NCI-H82 (cell line): ENCODE measurements at regions not wholly inside any gene's neighbourhood (a gene's known extent, or its start where the extent isn't known, plus 50 kb on each side); places are given as distances from the start of the nearest gene placed in this dataset.
A peak's percentile ranks its signal among the peaks of the same experiment; 100 is the strongest.
"Not testable (repeated sequence)": the region's sequence is repeated elsewhere in the genome, so short reads cannot be mapped to it uniquely, and the experiment has no call there.

Source experiments
- DNase-seq: peaks from one replicate; lab custom pipeline; 2025; lab: John Stamatoyannopoulos, UW

DNA sequence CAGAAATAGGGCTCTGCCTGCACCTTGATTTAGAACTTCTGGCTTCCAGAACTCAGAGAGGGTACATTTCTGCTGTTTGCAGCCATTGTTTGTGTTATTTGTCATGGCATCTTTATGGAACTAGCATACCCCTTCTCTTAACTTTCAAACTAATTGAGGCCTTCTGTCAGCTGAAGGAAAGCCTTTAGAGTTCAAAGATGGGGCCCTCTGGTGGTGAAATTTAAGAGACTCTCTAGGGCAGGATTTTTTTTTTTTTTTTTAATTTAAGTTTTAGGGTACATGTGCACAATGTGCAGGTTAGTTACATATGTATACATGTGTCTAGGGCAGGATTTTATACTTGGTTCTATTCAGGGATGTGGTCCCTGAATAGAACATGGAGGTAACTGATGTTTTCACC is 260.6 kb upstream of the LINC00305 start:
- DNase-seq: peak; percentile 38

DNA sequence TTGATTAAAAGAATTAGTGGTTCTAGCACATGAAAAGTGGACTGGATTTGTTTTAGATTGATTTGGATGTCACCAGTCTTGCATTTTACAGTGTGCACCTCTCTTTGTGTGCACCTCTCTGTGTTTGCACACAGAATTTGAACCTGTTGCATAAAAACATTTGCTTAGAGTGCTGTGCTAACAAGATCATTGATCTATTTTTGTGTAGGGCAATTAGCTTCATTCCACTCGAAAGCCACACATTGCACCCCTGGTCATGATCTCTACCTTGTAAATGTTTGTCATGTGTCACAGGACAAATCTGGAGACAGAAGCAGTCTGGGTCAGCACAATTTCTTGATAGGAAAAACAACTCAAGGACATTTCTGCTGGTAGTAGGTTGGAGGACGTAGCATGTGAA is 258.7 kb upstream of the LINC00305 start:
- DNase-seq: no peak

DNA sequence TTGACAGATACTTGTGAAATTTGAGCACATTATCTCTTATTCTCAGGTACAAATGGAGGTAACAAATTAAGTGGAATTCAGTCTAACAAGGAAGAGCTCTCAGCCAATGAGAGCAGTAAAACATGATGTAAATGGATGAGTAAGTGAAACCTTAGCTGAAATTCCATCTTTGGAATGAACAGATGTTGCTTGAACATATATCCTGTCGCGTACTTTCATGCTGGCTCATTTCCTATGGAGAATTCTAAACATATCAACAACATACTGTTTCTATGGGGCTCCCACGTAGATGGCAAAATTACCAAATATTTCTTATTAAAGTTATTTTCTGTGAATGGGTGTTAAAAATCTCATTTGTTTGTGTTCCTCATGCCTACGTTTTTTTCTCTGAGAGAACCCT is 256.3 kb upstream of the LINC00305 start:
- no peak for DNase-seq

DNA sequence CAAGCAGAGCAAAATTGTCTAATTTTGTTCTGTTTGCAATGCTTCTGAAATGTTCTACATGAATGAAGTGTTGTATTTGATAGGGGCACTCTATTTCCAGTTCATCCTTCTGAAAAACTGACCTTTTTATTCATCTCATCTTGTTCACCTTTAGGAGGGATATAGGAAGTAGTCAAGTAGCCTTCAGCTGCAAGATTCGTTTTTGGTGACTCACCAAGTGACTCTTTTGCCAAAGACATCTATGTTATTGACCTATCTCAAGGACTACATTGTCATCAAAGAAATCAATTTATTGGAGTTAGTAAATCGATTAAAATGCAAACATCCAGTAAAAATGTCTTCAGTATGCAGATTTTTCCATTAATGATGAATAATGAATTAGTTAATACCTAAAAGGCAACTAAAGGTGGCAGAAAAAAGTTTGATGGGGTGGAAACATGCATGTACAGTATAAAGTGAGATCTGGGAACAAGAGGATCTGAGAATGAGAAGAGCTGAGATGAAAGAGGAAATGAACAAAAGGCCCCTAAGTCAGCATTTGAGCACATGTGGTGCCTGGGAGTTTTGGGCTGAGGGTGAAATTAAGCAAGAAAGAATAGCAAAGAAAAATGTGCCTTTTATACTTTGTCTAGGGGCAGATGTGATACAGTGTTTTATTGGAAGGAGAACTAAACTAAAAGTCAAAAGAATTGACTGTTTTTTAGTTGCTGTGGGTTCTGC is 255.1 kb upstream of the LINC00305 start:
- DNase-seq: no peak

DNA sequence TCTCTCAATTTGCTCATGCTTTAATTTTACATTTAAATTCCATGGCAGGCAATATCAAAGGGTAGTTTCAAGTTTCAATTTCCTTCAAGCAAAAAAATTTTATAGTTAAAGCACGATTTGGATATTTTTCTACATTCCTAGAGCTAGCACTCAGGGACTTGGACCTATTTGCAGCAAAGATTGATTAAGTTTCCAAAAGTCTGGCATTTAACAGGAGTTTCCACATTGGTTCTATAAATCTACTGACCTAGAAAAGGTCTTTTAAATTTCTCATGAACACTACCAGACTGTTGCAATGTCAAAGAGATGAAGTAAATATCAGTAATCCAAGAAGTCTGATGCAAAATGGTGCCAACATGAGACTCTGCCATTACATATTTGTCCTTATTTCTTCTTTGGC is 253.7 kb upstream of the LINC00305 start:
- no peak for DNase-seq

DNA sequence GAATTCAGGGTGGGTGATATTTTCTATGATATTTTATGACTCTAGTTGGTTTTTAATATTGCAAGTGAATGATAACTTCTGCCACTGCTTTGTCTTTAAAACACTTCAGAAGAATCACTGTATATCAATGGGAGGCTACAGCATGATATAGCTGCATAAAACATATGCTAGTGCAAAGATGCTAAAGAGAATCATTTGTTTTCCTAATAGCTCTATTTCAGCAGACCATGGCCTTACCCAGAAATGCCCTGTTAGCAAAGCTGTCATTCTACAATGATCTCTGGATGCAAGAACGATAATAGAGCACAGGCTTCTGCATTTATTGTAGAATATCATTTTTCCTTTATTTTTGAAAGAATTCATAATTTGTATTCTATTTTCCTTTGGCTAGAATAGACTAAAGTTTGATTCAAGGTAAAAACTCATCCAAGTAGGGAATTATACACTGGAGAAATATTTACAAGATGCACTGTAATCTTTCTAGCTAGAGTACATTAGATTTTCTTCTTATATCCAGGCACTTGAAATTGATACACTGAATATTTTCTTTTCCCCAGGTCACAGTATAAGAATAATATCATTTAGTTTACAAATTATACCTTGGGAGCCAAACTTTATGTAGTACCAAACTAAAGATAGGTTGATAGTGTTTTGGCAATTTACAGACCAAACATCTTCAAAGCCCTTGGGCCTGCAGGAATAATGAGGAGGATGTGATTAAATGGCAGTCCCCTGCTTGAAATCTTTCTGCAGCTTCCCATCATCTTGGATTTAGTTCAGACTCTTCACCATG is 252.6 kb upstream of the LINC00305 start:
- DNase-seq: no peak

DNA sequence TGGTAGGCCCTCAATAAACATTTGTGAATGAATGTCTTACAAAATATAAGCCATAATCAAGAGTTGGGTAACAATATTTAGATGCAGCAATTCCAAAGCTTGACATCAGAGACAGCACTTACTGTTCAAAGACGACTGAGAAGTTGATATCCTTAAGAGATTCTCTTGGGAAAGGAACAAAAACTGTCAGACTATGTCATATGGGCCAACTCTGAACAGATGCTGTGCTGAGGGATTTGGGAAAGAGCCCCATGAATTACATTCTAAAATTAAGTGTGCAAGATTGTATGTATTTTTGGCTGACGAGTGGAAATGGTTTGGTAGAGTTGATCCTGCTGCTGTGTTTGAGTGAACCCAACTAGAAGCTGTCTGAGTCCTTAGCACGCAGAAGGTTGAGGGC is 250.7 kb upstream of the LINC00305 start:
- no peak for DNase-seq

DNA sequence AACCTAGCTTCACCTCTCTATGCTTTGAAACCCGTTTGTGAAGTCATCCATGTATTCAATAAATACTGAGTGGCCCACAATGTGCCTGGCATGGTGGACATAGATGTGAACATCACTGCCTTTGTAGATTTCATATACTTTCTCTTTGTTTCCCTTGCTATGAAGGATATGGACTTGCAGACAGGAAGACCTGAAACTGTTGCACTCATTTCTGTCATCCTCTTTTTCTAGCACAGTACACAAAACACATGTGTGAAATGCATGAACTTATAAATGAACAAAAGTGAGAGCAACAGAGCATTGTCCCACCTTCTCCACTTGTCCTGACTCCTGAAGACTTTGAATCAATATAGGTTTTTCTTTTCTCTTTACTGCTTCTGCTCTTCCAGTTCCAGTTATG is 249.4 kb upstream of the LINC00305 start:
- DNase-seq: no peak

DNA sequence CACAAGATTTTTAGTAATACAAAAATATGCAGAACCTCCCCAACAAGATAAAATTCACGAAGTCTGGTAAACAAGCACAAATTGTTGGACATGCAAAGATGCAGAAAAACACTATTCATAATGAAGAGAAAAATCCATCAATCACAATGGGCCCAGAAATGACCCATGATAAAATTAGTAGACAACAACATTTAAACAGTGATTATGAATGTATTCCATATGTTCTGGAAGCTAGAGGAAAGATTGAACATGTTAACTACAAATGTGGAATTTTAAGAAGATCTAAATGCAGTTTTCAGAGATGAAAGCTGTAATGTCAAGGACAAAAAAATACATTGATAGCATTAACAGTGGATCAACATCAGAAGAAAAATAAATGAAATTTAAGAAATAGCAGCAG is 243.3 kb upstream of the LINC00305 start:
- DNase-seq: no peak

DNA sequence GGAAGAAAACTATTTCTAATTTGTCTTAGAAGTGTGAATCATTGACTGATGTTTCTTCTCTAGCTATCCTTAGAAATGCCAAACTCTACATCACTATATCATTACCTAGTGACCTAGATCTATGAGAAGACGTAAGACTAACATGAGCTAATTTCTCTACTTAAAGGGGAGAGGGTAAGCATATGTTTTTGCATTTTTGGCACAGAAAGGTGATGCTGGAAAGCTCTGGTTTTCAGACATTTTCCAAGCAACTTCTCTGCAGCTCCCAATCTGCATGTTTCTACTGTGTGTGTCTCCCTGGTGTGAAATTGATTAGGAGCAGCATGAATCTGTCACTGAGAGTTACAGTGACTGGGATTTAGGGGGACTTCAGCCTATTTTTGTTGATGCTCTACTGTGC is 235.2 kb upstream of the LINC00305 start:
- DNase-seq: no peak

DNA sequence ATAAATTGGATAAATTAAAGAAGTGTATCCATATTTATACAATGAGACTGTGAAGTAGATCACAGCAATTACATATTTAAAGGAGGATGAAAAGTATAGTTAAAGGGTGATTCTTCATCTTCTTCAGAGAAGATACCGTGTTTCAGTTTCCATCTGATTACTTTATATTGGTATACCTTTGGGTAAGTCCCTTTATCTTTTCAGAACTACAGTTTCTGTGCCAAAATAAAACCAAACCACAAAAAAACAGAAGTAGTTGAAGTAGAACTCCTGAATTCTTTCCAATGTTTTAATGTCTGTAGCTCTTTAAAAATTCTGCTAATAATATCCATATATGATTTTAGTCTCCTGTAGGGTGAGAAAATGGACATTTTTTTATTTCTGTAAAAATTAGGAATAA is 231.2 kb upstream of the LINC00305 start:
- DNase-seq: no peak

DNA sequence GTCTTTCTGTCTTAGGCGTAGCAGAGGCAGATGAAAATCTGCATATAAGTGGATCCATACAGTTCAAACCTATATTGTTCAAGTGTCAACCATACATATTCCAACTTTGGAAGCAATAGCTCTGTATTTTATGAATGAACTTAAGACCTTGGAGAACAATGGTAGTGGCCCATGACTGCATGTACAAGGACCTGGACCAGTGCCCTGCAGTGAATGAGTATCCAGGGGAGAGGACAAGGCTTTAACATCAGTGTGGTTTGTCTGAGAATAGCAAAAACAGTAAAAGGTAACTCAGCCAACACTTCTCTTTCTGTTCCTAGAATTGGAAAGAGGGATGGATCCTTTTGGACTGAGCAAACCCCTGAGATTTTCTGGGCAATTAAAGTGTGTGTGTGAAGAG is 230.8 kb upstream of the LINC00305 start:
- no peak for DNase-seq

DNA sequence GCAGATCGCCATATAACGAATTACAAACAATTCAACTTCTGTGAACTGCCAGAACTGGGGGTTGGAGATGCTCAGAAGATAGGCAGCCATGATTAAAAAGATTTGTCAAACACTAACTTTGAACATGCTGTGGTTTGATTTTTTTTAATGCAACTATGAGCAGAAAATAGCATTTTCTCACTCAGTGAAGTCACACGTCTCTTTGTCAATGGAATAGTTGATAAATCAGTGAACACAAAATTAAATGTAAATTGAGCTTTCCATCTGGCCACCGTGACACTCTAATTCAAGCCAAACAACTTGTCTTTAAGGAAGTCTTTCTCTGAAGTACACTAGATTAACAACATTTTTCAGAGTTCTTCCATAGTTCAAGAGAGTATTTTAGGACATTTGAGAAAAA is 228.6 kb upstream of the LINC00305 start:
- DNase-seq: no peak

DNA sequence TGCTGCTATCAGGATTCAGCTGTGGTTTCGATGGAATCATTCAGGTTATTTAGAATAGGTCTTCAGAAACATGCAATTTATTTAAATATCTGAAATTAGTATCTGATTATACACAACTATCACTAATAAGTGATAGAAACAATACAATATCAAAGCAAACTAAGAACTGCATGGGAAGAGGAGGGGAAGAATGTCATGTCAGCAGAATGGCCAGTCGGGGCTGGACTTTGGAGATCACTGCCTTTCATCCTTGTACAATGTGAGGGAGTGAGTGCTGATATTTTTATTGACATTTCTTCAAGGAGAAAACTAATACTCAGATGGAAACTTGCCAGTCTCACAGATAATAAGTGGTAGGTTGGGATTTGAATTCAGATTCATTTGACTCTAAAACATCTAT is 224.0 kb upstream of the LINC00305 start:
- DNase-seq: no peak

DNA sequence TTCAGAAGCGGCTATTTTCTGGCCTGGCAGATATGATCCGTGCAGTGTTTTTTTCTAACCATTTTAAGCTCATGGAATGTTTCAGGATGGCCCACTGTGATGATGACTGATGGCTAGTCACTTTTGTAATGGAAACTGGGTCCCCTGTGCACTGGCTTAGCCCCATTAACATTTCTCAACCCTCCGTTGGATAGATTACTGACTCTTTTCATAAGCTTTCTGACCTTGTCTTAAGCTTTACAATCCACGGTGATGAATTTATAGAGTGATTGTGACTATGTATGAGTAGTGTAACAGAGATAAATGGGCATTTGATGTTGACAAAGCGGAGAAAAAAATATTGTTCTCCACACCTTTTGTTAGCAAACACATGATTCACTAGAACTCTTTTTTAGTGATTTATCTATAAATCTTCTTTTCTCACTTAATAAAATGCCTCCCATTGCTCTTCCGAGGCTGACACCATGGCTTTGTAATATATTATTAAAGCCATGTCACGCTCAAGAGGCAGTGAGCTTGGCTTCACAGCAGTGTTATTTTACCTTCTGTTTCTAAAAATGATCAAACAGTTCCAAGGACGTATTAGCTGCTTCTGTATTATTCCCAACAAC is 221.0 kb upstream of the LINC00305 start:
- not testable (repeated sequence) for DNase-seq

DNA sequence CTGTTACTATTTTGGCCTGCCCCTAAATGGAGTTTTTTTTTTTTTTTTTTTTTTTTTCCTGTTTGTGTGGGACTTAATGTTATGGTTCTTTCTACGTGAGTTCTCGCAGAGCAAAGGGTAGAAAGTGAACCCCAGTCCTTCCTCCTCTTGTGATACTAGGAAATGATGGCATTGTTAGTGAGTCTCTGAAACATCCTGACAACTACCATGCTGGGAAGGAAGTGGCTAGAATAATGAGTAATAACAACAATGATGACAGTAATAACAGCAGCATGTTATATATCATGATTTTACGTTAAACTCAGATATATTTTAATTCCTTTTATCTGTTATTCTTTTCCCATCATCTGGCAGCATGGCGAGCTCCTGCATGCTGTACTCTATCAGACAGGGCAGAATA is 216.2 kb upstream of the LINC00305 start:
- DNase-seq: no peak

DNA sequence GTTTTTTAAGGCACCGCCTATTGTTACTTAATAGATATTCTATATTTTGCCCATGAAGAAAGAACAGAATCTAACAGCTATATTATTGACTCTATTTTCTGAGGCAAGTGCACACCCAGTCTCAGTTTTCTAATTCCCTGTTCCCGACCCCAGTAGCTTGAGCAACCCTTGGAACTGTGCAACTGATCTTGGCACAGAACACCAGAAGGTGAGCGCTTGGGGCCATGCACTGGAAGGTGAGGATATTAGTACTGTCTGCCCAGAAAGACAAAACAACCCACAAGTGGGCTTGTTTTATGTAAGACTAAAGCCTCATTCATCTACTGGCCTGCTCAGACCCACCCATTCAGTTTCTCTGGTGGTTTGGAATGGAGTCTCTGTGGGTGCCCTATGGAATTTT is 188.8 kb upstream of the LINC00305 start:
- DNase-seq: no peak

DNA sequence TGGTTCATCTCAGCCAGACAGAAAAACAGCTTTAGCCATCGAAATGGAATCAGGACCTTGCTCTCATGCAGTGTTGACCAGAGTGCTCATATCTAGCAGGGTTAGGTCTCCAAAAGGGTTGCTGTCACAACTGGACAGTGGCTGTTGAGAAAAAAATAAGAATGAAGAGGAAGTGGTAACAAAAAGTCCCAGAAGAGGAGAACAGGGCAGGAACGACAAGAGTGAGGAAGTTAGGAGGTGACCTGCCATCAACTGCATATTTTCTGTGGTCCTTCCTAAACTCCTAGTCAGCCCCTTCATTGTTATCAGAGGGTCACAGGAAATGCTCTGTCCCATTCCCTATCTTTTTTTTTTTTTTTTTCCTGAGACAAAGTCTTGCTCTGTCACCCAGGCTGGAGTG is 188.1 kb upstream of the LINC00305 start:
- DNase-seq: no peak

DNA sequence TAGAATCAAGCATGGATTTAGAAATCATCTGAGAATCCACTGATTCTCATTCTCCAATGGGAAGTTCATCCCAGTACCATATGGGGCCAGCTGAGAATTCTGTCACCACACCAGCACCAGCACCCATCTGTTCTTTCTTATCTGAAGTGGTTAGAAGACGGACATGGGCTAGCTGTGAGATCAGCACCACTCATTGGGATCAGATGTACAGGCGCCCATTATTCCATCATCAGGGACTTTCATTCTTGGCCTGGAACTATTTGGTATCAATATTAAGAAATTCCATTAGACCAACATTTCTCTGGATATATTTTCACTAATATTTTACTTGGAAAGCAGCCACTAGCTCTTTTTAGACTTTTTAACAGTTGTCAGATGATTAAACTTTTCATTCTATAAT is 185.9 kb upstream of the LINC00305 start:
- DNase-seq: no peak

DNA sequence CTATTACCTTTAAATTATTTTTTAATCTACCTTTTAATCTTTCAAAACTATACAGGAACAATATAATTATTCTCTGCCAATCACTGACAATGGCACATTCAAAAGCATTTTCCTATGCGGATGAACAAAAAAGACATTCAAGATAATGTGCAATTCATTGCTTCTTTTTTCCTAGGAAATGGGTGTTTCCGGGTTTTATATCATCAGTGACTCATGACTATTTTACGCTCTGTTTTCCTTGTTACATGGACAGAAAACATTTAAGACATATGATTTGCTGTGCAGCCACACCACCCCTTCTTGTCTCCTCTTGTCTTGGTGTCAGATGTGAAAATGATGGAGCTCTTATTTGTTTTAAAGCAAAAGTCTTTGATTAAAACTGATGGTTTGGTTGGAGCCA is 184.7 kb upstream of the LINC00305 start:
- no peak for DNase-seq

DNA sequence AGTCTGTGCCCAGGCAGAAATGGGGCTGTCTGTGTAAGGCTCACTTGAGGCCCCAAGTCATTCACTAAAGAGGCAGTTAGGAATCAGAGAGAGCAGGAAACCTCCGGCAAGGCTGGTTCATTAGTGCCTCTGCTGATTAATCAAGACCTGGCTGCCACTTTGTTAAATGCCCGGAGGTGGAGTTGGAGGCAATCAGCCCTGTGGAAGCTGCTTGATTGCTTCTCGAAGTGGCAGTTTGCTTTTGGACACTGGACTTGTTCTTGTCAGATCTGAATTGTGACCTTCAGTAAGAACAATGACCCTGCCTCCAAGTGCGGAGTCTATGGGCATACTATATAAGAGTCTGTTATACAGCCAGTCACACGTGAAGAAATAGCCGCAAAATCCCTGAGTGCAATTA is 183.9 kb upstream of the LINC00305 start:
- no peak for DNase-seq

DNA sequence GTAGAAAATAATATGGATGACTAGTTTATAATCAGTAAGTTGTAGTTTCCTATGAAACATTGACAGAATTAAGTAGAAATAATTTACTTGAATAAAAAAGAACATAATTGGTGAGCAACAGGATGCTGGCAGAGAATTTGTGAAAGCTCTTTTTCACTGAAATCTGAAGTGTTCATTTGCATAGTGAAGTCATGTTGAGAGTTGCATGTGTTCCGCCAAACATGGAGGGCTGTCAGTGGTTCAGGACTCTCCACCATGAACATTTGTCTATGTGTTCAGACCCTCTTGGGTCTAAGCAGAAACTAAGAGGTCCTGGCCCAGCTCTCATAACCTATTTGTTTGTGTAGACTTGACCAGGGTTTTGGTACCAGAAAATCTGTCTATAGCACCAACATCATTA is 182.5 kb upstream of the LINC00305 start:
- DNase-seq: no peak

DNA sequence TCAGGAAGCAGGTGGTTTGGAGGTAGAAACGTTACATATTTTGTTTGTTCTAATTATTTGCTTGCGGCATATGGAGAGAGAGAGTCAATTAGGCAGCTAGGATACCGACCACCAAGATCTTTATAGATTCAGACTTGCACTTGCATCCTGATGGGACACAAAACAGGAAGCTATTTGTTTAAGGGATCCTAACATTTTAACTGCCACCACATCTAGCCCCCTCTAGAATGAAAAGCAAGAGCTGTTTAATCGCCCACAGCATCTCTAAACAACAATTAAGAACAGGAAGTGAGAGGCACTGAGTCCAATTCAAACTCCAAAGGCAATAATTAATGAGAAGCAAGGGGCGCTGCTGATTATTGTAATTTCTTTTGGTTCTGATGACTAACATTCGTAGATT is 182.0 kb upstream of the LINC00305 start:
- DNase-seq: no peak
